HG02938 (cell line): ENCODE measurements at regions not wholly inside any gene's neighbourhood (a gene's known extent, or its start where the extent isn't known, plus 50 kb on each side); places are given as distances from the start of the nearest gene placed in this dataset.

Experiments used
- ATAC-seq: cut with Tn5 transposase; IDR thresholded peaks from one replicate; pipeline ENCODE4 v1.9.1; 2021; ENCODE audit warnings: mild to moderate bottlenecking, moderate library complexity; ENCODE audit not compliant: unreplicated experiment

GRCh38 chr13:73972545-73972944 is 161.7 kb downstream of the KLF12 start:
- ATAC-seq: no peak

GRCh38 chr13:73971481-73971880 is 162.7 kb downstream of the KLF12 start:
- no peak for ATAC-seq

- ATAC-seq: no peak
These were observed 163.7 kb downstream of the KLF12 start for GRCh38 chr13:73970421-73971055.

GRCh38 chr13:73967397-73968165 is 166.6 kb downstream of the KLF12 start:
- ATAC-seq: peak; percentile 100

- ATAC-seq: no peak
These were observed 167.9 kb downstream of the KLF12 start for GRCh38 chr13:73966331-73966730.

GRCh38 chr13:73962284-73962683 is 171.9 kb downstream of the KLF12 start:
- no peak for ATAC-seq

- ATAC-seq: no peak
These were observed 173.0 kb downstream of the KLF12 start for GRCh38 chr13:73961181-73961580.

- no peak for ATAC-seq
These were observed 173.7 kb downstream of the KLF12 start for GRCh38 chr13:73960474-73960873.

GRCh38 chr13:73958657-73959397 is 175.4 kb downstream of the KLF12 start:
- ATAC-seq: no peak

GRCh38 chr13:73957889-73958288 is 176.3 kb downstream of the KLF12 start:
- no peak for ATAC-seq

- ATAC-seq: no peak
These were observed 177.3 kb downstream of the KLF12 start for GRCh38 chr13:73956795-73957408.

- ATAC-seq: no peak
These were observed 178.2 kb downstream of the KLF12 start for GRCh38 chr13:73955977-73956500.

- ATAC-seq: peak; percentile 60
These were observed 179.4 kb downstream of the KLF12 start for GRCh38 chr13:73954808-73955207.

GRCh38 chr13:73952648-73953047 is 181.6 kb downstream of the KLF12 start:
- no peak for ATAC-seq

- peak; percentile 58 for ATAC-seq
These were observed 185.2 kb downstream of the KLF12 start for GRCh38 chr13:73948848-73949529.

- ATAC-seq: no peak
These were observed 188.3 kb downstream of the KLF12 start for GRCh38 chr13:73945871-73946270.

- no peak for ATAC-seq
These were observed 188.8 kb downstream of the KLF12 start for GRCh38 chr13:73945382-73945781.

- no peak for ATAC-seq
These were observed 190.3 kb downstream of the KLF12 start for GRCh38 chr13:73943965-73944233.

GRCh38 chr13:73943137-73943964 is 190.9 kb downstream of the KLF12 start:
- no peak for ATAC-seq

- no peak for ATAC-seq
These were observed 192.5 kb downstream of the KLF12 start for GRCh38 chr13:73941752-73942151.
